ENCODE measurements at regions not wholly inside any gene's neighbourhood (a gene's known extent, or its start where the extent isn't known, plus 50 kb on each side); places are given as distances from the start of the nearest gene placed in this dataset.

DNA sequence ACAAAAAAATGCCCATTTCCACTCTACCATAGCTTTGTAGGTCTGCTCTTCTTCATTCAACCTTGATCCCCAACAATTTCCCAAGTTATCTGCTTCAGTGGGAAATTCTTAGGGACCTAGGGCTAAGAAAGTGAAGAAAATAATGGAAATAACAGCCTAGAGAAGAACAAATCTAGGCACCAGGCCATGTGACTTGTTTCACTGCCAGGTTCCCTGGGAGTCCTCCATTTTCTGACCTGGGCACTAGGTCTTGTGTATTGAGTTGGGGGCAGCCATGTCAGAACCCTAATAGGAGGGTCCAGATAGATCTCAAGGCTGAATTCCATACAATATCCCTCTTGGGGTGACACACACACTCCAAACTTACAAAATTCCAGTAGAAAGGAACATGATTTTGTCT is 194.6 kb upstream of the STK26 start:
- in situ Hi-C loops (cut with MboI; ENCODE audit: low sequenced_read_pairs, unreplicated experiment) = loop anchor here (25.0 kb wide), 1 partner anchor 784 kb away; no protein-coding TSS in a partner anchor
- DNase-seq (ENCODE audit: low spot score) = no peak
- TF ChIP-seq, protein P1, sequence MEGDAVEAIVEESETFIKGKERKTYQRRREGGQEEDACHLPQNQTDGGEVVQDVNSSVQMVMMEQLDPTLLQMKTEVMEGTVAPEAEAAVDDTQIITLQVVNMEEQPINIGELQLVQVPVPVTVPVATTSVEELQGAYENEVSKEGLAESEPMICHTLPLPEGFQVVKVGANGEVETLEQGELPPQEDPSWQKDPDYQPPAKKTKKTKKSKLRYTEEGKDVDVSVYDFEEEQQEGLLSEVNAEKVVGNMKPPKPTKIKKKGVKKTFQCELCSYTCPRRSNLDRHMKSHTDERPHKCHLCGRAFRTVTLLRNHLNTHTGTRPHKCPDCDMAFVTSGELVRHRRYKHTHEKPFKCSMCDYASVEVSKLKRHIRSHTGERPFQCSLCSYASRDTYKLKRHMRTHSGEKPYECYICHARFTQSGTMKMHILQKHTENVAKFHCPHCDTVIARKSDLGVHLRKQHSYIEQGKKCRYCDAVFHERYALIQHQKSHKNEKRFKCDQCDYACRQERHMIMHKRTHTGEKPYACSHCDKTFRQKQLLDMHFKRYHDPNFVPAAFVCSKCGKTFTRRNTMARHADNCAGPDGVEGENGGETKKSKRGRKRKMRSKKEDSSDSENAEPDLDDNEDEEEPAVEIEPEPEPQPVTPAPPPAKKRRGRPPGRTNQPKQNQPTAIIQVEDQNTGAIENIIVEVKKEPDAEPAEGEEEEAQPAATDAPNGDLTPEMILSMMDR (IDR thresholded peaks at IDR 0.05; ENCODE audit: borderline replicate concordance, control extremely low read depth, extremely low read depth, insufficient read depth, missing control alignments) = no peak

DNA sequence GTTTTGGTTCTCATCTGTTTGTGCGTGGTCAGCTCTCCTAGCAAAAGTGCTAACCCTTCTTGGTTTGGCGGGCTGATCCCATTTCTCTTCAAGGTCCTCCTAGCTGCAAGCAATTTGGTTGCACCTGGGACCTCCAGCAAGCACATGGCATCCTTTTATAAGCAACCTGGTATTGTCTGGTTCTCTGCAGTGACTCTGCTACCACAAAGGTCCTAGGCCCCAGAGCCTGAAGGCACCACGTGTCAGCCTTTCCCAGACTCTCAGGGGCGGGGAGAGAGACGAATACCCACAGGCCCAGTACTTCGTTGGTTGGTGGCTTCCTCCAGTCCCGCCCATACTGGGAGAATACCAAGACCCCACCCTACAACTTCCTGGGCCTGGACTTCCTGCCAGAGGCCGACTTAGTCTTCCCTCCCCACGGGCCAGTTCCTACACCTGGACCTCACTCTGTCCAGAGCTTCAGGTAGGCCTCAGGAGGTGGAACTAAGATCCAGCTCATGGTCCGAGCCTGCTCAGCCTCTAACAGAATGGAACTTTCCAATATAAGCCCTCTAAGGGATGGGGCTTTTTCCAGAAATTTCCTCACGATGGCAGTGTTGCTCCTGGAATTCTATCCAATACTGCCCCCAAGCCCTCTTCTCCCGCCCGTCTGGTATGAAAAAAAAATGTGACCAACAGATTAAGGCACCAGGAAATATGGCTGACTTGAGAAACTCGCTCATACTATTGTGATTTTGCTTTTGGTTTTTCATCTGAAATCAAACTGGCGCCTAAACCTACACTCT is 192.5 kb upstream of the STK26 start:
- TF ChIP-seq, protein P1 (IDR thresholded peaks at IDR 0.05; ENCODE audit: borderline replicate concordance, control extremely low read depth, extremely low read depth, insufficient read depth, missing control alignments) = no peak
- no peak for DNase-seq (ENCODE audit: low spot score)
- in situ Hi-C loops (cut with MboI; ENCODE audit: low sequenced_read_pairs, unreplicated experiment) = loop anchor here (25.0 kb wide), 1 partner anchor 782 kb away; no protein-coding TSS in a partner anchor

DNA sequence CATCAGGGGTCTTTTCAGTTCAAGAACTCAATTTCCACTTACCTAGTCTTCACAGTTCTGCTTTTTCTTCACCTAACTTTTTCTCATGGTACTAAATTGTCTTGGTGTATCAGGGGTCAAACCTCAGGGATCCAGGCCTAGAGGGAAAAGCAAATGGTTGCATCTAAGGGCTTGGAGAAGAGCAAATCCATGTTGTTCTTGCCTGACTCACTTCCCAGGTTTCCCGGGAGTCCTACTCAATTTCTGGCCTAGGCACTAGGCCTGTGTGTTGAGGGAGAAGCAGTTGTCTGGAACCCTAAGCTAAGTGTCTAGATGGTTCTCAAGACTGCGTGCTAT is 191.9 kb upstream of the STK26 start:
- in situ Hi-C loops (cut with MboI; ENCODE audit: low sequenced_read_pairs, unreplicated experiment) = loop anchor here (25.0 kb wide), 1 partner anchor 781 kb away; no protein-coding TSS in a partner anchor
- DNase-seq (ENCODE audit: low spot score) = no peak
- TF ChIP-seq, protein P1 (IDR thresholded peaks at IDR 0.05; ENCODE audit: borderline replicate concordance, control extremely low read depth, extremely low read depth, insufficient read depth, missing control alignments) = no peak

DNA sequence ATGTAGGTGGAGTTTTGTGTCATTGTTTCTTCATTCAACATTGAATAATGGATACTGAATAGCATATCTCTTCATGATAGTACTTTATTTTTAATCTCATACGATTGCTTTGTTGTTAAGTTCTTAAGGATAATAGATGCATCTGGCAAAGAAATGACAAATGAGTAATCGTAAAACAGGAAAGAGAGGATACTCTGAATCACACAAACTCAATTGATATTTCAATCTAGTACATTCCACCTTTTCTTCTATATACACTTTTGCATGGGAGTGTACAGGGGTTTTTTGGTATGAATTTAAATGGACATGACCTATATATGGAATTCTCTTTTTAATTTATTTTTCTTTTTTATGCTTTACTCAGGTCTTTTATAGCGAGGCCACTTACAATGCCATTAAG is 186.9 kb upstream of the STK26 start:
- in situ Hi-C loops (cut with MboI; ENCODE audit: low sequenced_read_pairs, unreplicated experiment) = loop anchor here (25.0 kb wide), 1 partner anchor 776 kb away; no protein-coding TSS in a partner anchor
- TF ChIP-seq, protein P1 (IDR thresholded peaks at IDR 0.05; ENCODE audit: borderline replicate concordance, control extremely low read depth, extremely low read depth, insufficient read depth, missing control alignments) = no peak
- no peak for DNase-seq (ENCODE audit: low spot score)

DNA sequence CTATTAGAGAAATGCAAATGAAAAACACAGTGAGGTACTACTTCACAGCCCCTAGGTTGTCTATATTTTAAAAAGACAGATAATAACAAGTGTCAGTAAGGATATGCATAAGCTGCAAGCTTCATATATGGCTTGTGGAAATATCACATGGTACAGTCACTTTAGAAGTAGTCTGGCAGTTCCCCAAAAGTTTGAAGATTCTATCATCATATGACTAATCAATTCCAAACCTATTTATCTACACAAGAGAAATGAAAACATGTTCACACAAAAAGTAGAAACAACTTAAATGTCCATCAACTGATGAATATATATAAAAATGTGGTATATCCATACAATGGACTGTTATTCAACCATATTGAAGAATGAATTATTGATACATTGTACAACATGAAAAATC is 185.8 kb upstream of the STK26 start:
- in situ Hi-C loops (cut with MboI; ENCODE audit: low sequenced_read_pairs, unreplicated experiment) = loop anchor here (25.0 kb wide), 1 partner anchor 775 kb away; no protein-coding TSS in a partner anchor
- TF ChIP-seq, protein P1 (IDR thresholded peaks at IDR 0.05; ENCODE audit: borderline replicate concordance, control extremely low read depth, extremely low read depth, insufficient read depth, missing control alignments) = no peak
- no peak for DNase-seq (ENCODE audit: low spot score)

DNA sequence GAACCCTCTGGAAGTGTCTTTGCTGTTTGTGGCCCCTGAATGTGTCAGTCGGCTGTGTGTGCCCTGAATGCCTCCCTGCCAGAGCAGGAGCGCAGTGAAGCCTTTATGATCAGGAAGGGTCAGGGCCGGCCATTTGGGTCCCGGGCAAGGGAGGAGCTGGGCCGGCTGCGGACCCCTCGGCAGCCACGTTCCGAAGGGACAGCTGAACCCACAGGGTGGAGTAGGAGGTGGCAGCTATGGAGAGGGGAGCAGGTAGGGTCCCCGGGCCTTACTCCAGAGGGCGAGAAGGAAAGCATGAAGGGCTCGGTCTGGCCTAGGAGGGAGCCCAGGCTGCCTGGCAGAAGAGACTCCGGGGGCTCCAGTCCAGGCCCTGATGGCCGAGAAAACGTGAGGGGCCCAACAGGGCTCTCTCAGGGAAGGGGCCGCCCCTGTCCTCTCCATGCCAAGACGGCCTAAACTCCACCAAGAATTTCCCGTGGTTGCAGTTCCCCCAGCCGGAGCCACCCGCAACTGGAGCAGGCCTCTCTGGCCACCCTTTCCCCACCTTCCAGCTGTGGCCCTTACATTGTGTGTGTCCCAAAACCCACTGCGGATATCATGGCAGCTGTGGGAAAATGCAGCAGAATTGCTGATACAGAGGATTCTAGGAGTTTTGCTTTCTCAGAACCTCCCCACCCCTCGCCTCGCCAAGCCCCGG is 182.2 kb upstream of the STK26 start:
- in situ Hi-C loops (cut with MboI; ENCODE audit: low sequenced_read_pairs, unreplicated experiment) = loop anchor here (10.0 to 25.0 kb wide), 2 partner anchors 374 to 771 kb away; partner anchors contain the start of gene RAP2C
- TF ChIP-seq, protein P1 (IDR thresholded peaks at IDR 0.05; ENCODE audit: borderline replicate concordance, control extremely low read depth, extremely low read depth, insufficient read depth, missing control alignments) = no peak
- peak; percentile 10 for DNase-seq (ENCODE audit: low spot score)
